Activated B cell treated with CpG ODN at 0.5 μM for 24 hours (primary cell): ENCODE measurements at regions not wholly inside any gene's neighbourhood (a gene's known extent, or its start where the extent isn't known, plus 50 kb on each side); places are given as distances from the start of the nearest gene placed in this dataset.
"Not testable (repeated sequence)": the region's sequence is repeated elsewhere in the genome, so short reads cannot be mapped to it uniquely, and the experiment has no call there.

ENCODE experiments used
- ATAC-seq: fragments of 200-7000 bp; cut with Tn5 transposase; one replicate; pipeline ENCODE4 v1.10.0; 2021; ENCODE audit warnings: low read depth, mild to moderate bottlenecking, moderate library complexity
- CTCF ChIA-PET: fragments of 350-600 bp; sonication (Branson Sonifier 250); formaldehyde crosslinking; loops from one replicate; lab custom pipeline; 2021; ENCODE audit warnings: antibody characterized with exemption; lab: Charles Lee
- POLR2A ChIA-PET: fragments of 350-600 bp; sonication (Branson Sonifier 250); formaldehyde crosslinking; loops from one replicate; lab custom pipeline; 2021; ENCODE audit warnings: antibody characterized with exemption; lab: Charles Lee
- DNase-seq: peaks from one replicate; pipeline ENCODE4 v3.0.0; 2022
- H3K27ac Mint-ChIP-seq: one replicate; pipeline ENCODE4 v1.8.0; 2020; ENCODE audit warnings: mixed read lengths
- H3K27me3 Mint-ChIP-seq: one replicate; pipeline ENCODE4 v1.8.0; 2021; ENCODE audit warnings: mixed read lengths
- H3K36me3 Mint-ChIP-seq: one replicate; pipeline ENCODE4 v1.8.0; 2021; ENCODE audit warnings: low read depth, mixed read lengths
- H3K4me1 Mint-ChIP-seq: one replicate; pipeline ENCODE4 v1.8.0; 2021; ENCODE audit warnings: mixed read lengths
- H3K4me3 Mint-ChIP-seq: one replicate; pipeline ENCODE4 v1.8.0; 2020; ENCODE audit warnings: mild to moderate bottlenecking, mixed read lengths
- H3K9me3 Mint-ChIP-seq: one replicate; pipeline ENCODE4 v1.8.0; 2020; ENCODE audit warnings: mixed read lengths
- intact Hi-C: fragments of 100-400 bp; cut with micrococcal nuclease; formaldehyde crosslinking; loops from one replicate; pipeline ENCODE4 v1.15.1; 2024
- TF ChIP-seq, protein P1 (sequence below): fragments of 200-600 bp; IDR thresholded peaks from one replicate; pipeline ENCODE4 v1.8.0; 2022; ENCODE audit warnings: antibody characterized with exemption, mild to moderate bottlenecking

DNA sequence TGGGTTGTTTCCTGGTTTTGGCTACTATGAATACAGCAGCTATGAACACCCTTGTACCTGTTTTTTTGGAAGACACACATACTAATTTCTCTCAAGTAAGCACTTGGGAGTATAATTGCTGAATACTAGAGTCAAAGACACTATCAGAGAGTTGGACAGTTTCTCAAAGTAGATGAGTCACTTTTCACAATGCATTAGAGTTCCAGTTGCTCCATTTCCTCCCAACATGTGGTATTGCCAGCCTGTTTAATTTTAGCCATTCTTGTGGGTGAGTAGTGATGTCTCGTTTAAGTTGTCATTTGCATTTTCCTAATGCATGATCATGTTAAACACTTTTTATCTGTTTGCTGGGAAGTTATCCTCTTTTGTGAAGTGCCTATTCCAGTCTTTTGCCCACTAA lies 81.6 kb upstream of the GDNF start:
- DNase-seq (no peak), ATAC-seq (no peak)
- intact Hi-C loops: no loop called here
- no peaks in the 10 kb centered on the region for H3K36me3 Mint-ChIP-seq
- no peak overlapping the region for H3K4me3 Mint-ChIP-seq
- TF ChIP-seq, protein P1, sequence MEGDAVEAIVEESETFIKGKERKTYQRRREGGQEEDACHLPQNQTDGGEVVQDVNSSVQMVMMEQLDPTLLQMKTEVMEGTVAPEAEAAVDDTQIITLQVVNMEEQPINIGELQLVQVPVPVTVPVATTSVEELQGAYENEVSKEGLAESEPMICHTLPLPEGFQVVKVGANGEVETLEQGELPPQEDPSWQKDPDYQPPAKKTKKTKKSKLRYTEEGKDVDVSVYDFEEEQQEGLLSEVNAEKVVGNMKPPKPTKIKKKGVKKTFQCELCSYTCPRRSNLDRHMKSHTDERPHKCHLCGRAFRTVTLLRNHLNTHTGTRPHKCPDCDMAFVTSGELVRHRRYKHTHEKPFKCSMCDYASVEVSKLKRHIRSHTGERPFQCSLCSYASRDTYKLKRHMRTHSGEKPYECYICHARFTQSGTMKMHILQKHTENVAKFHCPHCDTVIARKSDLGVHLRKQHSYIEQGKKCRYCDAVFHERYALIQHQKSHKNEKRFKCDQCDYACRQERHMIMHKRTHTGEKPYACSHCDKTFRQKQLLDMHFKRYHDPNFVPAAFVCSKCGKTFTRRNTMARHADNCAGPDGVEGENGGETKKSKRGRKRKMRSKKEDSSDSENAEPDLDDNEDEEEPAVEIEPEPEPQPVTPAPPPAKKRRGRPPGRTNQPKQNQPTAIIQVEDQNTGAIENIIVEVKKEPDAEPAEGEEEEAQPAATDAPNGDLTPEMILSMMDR: no peak
- peaks cover 10% of the 10 kb centered on the region for H3K27me3 Mint-ChIP-seq
- POLR2A ChIA-PET: no interaction called here
- H3K4me1 Mint-ChIP-seq: no peaks in the 10 kb centered on the region
- no peak overlapping the region for H3K27ac Mint-ChIP-seq
- no peaks in the 10 kb centered on the region for H3K9me3 Mint-ChIP-seq
- CTCF ChIA-PET: no interaction called here

DNA sequence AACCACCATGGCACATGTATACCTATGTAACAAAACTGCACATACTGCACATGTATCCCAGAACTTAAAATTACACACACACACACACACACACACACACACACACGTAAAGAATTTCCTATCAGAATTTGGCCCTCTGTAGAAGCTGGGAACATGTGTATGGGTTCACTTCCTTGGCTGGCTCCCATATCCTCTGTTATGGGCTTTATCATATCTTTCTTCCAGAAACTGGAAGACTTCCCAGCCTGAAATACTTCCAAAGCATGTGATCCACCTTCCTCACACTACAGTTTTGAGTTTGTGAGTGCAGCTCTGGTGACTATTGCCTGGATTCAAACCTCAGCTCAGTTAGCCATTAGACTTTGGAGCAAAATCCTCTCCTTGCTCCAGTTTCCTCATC lies 78.6 kb upstream of the GDNF start:
- intact Hi-C loops: no loop called here
- H3K36me3 Mint-ChIP-seq: no peaks in the 10 kb centered on the region
- ATAC-seq (no peak), DNase-seq (no peak)
- no peaks in the 10 kb centered on the region for H3K4me1 Mint-ChIP-seq
- peaks cover 11% of the 10 kb centered on the region for H3K27me3 Mint-ChIP-seq
- no peaks in the 10 kb centered on the region for H3K9me3 Mint-ChIP-seq
- no peak overlapping the region for H3K27ac Mint-ChIP-seq
- no peak overlapping the region for H3K4me3 Mint-ChIP-seq
- ChIA-PET CTCF (no interaction called here), POLR2A (no interaction called here)
- TF ChIP-seq, protein P1: no peak

DNA sequence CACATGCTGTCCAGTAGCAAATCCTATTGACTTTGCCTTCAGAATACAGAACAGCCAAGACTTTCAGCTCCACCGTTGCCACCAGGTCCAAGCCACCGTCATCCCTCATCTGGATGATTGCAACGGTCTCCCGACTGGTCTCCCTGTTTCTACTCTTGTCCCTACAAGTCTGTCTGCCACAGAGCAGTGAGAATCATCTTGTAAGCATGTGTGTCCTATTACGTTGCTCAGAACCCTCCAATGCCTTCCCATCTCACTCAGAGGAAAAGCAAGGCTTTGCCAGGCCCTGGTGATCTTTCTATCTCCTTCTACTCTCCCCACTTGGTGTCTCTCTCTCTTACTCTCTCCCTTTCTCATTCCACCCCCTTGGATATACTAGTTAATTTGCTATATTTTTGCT lies 76.7 kb upstream of the GDNF start:
- POLR2A ChIA-PET: no interaction called here
- CTCF ChIA-PET: no interaction called here
- Mint-ChIP-seq H3K4me1 (no peaks in the 10 kb centered on the region), H3K4me3 (no peak overlapping the region), H3K36me3 (no peaks in the 10 kb centered on the region), H3K27ac (no peak overlapping the region), H3K9me3 (no peaks in the 10 kb centered on the region), H3K27me3 (peaks cover 11% of the 10 kb centered on the region)
- DNase-seq: no peak
- no peak for ATAC-seq
- TF ChIP-seq, protein P1: no peak
- intact Hi-C loops: no loop called here

DNA sequence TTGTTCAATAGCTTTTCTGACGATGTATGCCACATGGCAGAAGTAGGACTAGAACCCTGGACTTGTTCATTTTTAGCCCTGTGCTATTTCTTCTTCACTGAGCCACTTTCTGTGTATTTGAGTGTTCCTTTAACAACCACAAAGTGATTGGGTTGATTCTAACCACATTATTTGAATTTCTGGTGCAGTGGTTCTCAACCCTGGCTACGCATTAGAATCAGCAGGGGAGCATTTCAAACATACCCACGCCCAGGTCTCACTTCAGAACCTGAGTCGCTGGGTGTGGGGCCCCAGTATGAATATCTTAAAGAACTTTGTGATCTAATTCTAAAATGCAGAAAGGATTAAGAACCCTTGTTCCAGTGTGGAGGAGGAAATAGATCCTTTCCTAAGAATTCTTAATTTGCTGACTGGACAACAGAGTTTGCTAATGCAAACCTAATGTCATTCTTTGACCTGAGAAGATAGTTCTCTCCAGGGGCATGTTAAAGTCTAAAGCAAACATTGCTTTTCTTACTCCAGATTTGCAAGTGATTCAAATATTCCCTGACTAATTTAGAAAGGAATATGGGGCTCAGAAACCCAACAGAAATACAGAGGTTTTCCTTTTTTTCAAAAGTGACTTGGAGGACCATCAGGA lies 75.4 kb upstream of the GDNF start:
- ChIA-PET CTCF (no interaction called here), POLR2A (no interaction called here)
- Mint-ChIP-seq H3K9me3 (no peaks in the 10 kb centered on the region), H3K27me3 (peaks cover 12% of the 10 kb centered on the region), H3K27ac (no peak overlapping the region), H3K4me1 (no peaks in the 10 kb centered on the region), H3K36me3 (no peaks in the 10 kb centered on the region), H3K4me3 (no peak overlapping the region)
- DNase-seq (no peak), ATAC-seq (no peak)
- TF ChIP-seq, protein P1: no peak
- intact Hi-C loops: no loop called here

DNA sequence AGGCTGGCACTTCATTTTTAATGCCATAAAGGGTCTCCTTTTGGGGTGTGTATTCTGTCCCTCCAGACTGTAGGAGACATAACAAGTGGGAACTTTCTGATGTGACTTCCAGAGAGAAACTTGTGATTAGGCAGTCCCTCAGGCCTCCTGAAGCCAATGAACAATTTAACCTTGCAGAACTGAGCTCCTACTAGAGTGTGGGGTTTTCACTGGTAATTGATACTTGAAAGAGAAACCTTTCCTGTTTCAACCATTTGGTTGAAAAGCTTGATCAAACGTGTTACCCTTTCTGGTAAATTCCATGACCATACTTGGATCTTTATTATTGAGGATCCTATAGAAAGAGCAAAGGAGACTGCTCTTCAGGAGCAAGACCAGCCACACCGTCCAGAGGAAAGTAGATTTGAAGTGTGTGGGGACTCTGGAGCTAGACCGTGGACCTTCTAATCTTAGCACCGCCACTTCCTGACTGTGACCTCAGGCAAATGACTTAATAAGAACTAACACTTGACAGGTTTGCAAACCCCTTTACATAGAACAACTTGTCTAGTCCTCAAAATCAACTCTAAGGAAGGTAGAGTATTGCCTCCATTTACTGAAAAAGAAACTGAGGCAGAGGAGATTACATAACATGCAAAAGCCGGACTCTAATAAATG lies 69.9 kb upstream of the GDNF start:
- H3K4me1 Mint-ChIP-seq, DNase-seq, CTCF ChIA-PET, H3K27ac Mint-ChIP-seq, POLR2A ChIA-PET, intact Hi-C loops, ATAC-seq, H3K36me3 Mint-ChIP-seq, H3K9me3 Mint-ChIP-seq, H3K4me3 Mint-ChIP-seq: not testable (repeated sequence)
- peaks cover 14% of the 10 kb centered on the region for H3K27me3 Mint-ChIP-seq
